ENCODE measurements at regions not wholly inside any gene's neighbourhood (a gene's known extent, or its start where the extent isn't known, plus 50 kb on each side); places are given as distances from the start of the nearest gene placed in this dataset.

DNA sequence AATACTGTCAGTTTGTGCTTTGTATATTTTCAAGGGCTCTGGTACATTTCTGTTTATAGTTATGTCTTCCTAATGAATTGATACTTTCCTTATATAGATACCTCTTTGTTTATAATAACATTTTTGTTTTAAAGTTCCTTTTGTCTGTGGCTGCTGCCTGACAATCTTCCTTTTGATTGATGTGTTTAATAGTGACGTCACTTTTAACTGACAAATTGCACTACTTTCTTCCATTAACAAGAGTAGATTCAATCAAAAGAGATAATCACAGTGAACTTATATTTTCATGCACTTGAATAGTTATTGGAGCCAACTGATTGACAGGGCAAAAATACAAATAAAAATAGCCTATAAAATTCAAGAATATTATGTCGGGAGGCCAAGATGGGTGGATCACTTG lies 371.7 kb downstream of the ANXA1 start:
- no peak for TF ChIP-seq ZFX (IDR thresholded peaks at IDR 0.05)
- TF ChIP-seq, protein P1, sequence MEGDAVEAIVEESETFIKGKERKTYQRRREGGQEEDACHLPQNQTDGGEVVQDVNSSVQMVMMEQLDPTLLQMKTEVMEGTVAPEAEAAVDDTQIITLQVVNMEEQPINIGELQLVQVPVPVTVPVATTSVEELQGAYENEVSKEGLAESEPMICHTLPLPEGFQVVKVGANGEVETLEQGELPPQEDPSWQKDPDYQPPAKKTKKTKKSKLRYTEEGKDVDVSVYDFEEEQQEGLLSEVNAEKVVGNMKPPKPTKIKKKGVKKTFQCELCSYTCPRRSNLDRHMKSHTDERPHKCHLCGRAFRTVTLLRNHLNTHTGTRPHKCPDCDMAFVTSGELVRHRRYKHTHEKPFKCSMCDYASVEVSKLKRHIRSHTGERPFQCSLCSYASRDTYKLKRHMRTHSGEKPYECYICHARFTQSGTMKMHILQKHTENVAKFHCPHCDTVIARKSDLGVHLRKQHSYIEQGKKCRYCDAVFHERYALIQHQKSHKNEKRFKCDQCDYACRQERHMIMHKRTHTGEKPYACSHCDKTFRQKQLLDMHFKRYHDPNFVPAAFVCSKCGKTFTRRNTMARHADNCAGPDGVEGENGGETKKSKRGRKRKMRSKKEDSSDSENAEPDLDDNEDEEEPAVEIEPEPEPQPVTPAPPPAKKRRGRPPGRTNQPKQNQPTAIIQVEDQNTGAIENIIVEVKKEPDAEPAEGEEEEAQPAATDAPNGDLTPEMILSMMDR (conservative IDR thresholded peaks at IDR 0.05): no peak
- no peak overlapping the region for H3K27ac ChIP-seq

DNA sequence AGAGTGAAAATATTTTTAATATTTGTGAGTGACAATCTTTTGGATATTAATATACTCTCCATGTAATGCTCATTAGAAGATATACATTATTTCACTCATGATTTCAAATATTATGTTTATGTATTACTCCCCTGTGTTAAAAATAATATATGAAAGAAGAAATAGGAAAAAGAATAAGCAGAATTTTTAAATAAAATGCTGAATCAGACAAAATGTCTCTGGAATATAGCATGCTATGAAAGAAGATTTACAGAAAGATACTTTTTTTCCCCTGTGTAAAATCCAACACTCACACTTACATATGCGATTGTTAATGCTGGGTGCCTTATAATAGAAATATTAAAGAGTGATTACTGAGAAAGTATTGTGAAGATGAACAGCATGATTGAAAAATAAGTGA lies 373.7 kb downstream of the ANXA1 start:
- H3K27ac ChIP-seq: no peak overlapping the region
- TF ChIP-seq, protein P1 (conservative IDR thresholded peaks at IDR 0.05): no peak
- no peak for TF ChIP-seq ZFX (IDR thresholded peaks at IDR 0.05)

DNA sequence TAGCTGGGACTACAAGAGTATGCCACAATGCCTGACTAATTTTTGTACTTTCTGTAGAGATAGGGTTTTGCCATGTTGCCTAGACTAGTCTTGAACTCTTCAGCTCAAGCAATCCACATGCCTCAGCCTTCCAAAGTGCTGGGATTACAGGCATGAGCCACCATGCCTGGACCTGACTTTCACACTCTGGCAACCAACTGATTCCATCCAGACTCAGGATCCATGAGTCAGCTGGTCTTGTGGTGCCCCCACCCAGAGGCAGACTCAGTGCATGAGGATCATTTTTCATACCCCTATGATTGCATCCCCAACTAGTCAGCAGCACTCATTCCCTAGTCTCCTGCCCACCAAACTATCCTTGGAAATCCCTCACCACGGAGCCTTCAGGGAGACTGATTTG lies 375.9 kb downstream of the ANXA1 start:
- H3K27ac ChIP-seq: no peak overlapping the region
- TF ChIP-seq, protein P1 (conservative IDR thresholded peaks at IDR 0.05): no peak
- no peak for TF ChIP-seq ZFX (IDR thresholded peaks at IDR 0.05)

- no peak overlapping the region for H3K27ac ChIP-seq
Observed at GRCh38 chr9:73528926-73529325, 377.3 kb downstream of the ANXA1 start.

DNA sequence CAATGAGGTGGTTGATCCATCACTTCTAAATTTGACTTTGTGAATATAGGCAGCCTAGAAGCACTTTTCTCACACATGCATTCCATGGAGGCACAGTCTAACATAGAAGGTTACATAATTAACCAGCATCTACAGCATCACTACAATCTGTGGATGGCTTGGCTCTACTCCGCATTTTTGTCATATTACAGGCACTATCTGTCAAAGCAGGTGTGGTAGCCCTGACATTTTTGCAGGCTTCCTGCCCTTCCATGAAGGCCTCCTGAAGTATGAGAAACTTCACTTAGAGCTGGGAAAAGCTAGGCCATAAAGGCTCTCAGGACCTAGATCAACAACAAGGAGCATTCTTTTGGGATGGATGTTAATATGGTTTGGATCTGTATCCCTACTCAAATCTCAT lies 378.0 kb downstream of the ANXA1 start:
- TF ChIP-seq, protein P1 (conservative IDR thresholded peaks at IDR 0.05): no peak
- no peak for TF ChIP-seq ZFX (IDR thresholded peaks at IDR 0.05)
- no peak overlapping the region for H3K27ac ChIP-seq

More at GRCh38 chr9:73528926-73529325, 377.3 kb downstream of the ANXA1 start:
- TF ChIP-seq, protein P1 (conservative IDR thresholded peaks at IDR 0.05): no peak
- TF ChIP-seq ZFX (IDR thresholded peaks at IDR 0.05): no peak

- TF ChIP-seq ZFX (IDR thresholded peaks at IDR 0.05): no peak
- TF ChIP-seq, protein P1 (conservative IDR thresholded peaks at IDR 0.05): no peak
- H3K27ac ChIP-seq: no peak overlapping the region
Observed at GRCh38 chr9:73531051-73531532, 379.4 kb downstream of the ANXA1 start.

DNA sequence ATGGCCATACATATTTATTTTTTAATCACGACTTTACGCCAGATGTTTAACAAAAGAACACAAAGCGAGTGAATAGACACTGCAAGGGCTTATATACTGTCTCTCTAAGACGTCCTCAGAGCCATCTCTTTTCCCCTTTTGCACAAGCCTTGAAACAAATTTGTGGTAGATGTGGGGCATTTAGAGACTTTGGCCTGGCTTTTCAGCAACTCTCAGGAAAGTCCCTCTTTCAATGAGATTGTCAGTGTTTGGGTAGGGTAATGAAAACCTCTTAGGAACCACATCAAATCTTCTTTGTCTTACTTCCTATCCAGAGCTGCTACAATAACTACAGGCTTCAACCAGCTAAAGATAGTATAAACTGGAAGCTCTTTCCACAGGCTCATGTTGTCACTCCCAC lies 380.0 kb downstream of the ANXA1 start:
- H3K27ac ChIP-seq: no peak overlapping the region
- no peak for TF ChIP-seq ZFX (IDR thresholded peaks at IDR 0.05)
- TF ChIP-seq, protein P1 (conservative IDR thresholded peaks at IDR 0.05): no peak

Data from C4-2B (cell line).